ENCODE measurements at regions not wholly inside any gene's neighbourhood (a gene's known extent, or its start where the extent isn't known, plus 50 kb on each side); places are given as distances from the start of the nearest gene placed in this dataset.

DNA sequence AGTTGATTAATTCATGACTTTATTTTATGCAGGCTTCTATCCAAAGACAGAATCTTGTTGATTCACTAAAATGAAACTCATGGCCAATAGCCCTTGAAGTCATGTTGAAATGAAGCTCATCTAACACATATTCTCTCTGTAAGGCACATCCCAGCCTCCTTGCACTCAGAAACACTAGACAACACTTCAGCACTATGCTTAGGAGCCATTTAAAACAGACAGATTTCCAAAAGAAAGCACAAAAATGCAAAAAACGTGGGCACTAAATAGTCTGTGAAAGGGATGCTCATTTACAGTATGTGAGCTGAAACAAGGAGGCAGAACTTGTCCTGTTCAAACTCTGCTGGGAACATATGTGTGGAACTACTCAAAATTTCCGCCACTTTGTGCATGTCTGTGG lies 124.4 kb downstream of the MYCN start:
- TF ChIP-seq CEBPB (IDR thresholded peaks at IDR 0.05; ENCODE audit: low read depth, low read length) (no peak), MXI1 (IDR thresholded peaks at IDR 0.05; ENCODE audit: borderline replicate concordance, low read depth, low read length) (no peak)

Data from IMR-90 (cell line).